Neural crest cell (in vitro differentiated cells): ENCODE measurements at regions not wholly inside any gene's neighbourhood (a gene's known extent, or its start where the extent isn't known, plus 50 kb on each side); places are given as distances from the start of the nearest gene placed in this dataset.

Experiments used
- DNase-seq: peaks from one replicate; pipeline ENCODE4 v3.0.0; 2021; ENCODE audit warnings: low read depth, mixed read lengths, low spot score
- H3K27ac Mint-ChIP-seq: one replicate; pipeline ENCODE4 v1.8.0; 2021; ENCODE audit warnings: mild to moderate bottlenecking, mixed read lengths; ENCODE audit not compliant: unreplicated experiment
- H3K27me3 Mint-ChIP-seq: 2 replicates; pipeline ENCODE4 v1.8.0; 2021; ENCODE audit warnings: low read depth, mild to moderate bottlenecking, mixed read lengths
- H3K36me3 Mint-ChIP-seq: 2 replicates; pipeline ENCODE4 v1.8.0; 2021; ENCODE audit warnings: low read depth, mild to moderate bottlenecking, mixed read lengths
- H3K4me1 Mint-ChIP-seq: 2 replicates; pipeline ENCODE4 v1.8.0; 2021; ENCODE audit warnings: mixed read lengths
- H3K4me3 Mint-ChIP-seq: one replicate; pipeline ENCODE4 v1.8.0; 2021; ENCODE audit warnings: mild to moderate bottlenecking, mixed read lengths
- H3K9me3 Mint-ChIP-seq: 2 replicates; pipeline ENCODE4 v1.8.0; 2021; ENCODE audit warnings: mixed read lengths
- TF ChIP-seq, protein P1 (sequence below): fragments of 200-600 bp; sonication (generic); conservative IDR thresholded peaks from 2 replicates; pipeline ENCODE4 v1.5.0; 2021; ENCODE audit warnings: antibody characterized with exemption, mild to moderate bottlenecking

DNA sequence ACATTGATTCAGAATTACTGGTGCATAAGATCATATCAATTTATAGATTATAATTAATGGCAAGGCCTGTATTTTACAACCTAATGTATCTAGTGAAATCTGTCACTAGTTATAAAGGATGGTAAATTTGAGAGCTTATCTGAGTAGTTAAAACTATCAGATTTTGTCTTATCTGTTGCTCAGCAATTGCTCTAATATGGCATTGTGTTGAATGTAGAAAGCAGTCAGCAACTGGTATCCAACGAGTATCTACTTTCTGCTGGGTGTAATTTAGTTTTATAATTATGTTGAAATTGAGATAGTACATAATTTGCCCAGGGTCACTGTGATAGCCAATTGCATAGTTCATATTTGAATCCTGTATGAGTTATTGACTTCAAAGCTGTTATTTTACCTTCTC is 1005.7 kb downstream of the CDH11 start:
- H3K4me1 Mint-ChIP-seq: no peaks in the 10 kb centered on the region
- H3K4me3 Mint-ChIP-seq: no peak overlapping the region
- H3K36me3 Mint-ChIP-seq: no peaks in the 10 kb centered on the region
- no peak for DNase-seq
- no peaks in the 10 kb centered on the region for H3K9me3 Mint-ChIP-seq
- H3K27me3 Mint-ChIP-seq: no peaks in the 10 kb centered on the region
- no peak overlapping the region for H3K27ac Mint-ChIP-seq
- TF ChIP-seq, protein P1, sequence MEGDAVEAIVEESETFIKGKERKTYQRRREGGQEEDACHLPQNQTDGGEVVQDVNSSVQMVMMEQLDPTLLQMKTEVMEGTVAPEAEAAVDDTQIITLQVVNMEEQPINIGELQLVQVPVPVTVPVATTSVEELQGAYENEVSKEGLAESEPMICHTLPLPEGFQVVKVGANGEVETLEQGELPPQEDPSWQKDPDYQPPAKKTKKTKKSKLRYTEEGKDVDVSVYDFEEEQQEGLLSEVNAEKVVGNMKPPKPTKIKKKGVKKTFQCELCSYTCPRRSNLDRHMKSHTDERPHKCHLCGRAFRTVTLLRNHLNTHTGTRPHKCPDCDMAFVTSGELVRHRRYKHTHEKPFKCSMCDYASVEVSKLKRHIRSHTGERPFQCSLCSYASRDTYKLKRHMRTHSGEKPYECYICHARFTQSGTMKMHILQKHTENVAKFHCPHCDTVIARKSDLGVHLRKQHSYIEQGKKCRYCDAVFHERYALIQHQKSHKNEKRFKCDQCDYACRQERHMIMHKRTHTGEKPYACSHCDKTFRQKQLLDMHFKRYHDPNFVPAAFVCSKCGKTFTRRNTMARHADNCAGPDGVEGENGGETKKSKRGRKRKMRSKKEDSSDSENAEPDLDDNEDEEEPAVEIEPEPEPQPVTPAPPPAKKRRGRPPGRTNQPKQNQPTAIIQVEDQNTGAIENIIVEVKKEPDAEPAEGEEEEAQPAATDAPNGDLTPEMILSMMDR: no peak

GRCh38 chr16:64109241-64109640 is 1012.6 kb downstream of the CDH11 start:
- DNase-seq: no peak
- Mint-ChIP-seq H3K36me3 (no peaks in the 10 kb centered on the region), H3K27me3 (no peaks in the 10 kb centered on the region), H3K9me3 (peaks cover 2% of the 10 kb centered on the region), H3K4me1 (no peaks in the 10 kb centered on the region), H3K27ac (no peak overlapping the region), H3K4me3 (no peak overlapping the region)
- TF ChIP-seq, protein P1: no peak

GRCh38 chr16:64102654-64103053 is 1019.2 kb downstream of the CDH11 start:
- peaks cover 2% of the 10 kb centered on the region for H3K9me3 Mint-ChIP-seq
- no peaks in the 10 kb centered on the region for H3K4me1 Mint-ChIP-seq
- TF ChIP-seq, protein P1: no peak
- no peaks in the 10 kb centered on the region for H3K27me3 Mint-ChIP-seq
- no peak for DNase-seq
- H3K36me3 Mint-ChIP-seq: no peaks in the 10 kb centered on the region
- no peak overlapping the region for H3K27ac Mint-ChIP-seq
- no peak overlapping the region for H3K4me3 Mint-ChIP-seq

DNA sequence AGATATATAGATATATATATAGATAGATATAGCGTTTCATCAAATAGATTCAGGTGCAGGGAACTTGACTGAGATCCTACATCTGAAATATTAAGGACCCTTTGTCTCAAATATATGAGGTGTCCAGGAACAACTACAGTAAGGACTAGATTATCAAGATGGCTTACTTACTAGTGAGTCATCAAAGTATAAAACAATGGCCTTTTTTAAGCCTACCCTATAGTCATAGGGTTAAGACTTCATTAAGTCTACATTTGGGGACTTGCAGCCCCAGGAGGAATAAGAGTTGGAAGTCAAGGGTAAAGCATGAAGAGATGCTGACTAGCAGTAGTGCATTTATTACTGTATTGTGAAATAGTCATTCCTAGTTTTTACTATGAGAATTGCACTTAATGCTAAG is 1023.4 kb downstream of the CDH11 start:
- Mint-ChIP-seq H3K9me3 (no peaks in the 10 kb centered on the region), H3K4me1 (peaks cover 16% of the 10 kb centered on the region), H3K36me3 (no peaks in the 10 kb centered on the region), H3K27me3 (no peaks in the 10 kb centered on the region), H3K4me3 (no peak overlapping the region), H3K27ac (no peak overlapping the region)
- TF ChIP-seq, protein P1: no peak
- no peak for DNase-seq

DNA sequence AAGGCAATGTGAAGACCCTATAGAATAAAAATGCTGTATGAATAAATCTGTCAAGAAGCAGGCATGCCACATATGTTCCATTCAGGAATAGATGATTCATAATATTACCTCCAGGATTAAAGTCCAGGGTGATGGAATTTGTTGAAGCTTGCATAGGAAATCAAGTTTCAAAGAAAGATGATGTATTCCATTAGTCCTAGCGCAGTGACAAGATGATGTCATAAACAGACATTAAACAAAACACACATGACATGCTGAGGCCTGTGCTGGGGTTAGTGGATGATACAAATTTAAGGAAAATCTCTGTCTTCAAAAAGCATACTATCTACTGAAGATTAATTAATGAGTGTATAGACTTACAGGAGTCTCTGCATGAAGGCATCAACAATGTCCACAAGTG is 1025.2 kb downstream of the CDH11 start:
- H3K36me3 Mint-ChIP-seq: no peaks in the 10 kb centered on the region

More for the DNA sequence above, 1025.2 kb downstream of the CDH11 start:
- Mint-ChIP-seq H3K4me3 (no peak overlapping the region), H3K4me1 (peaks cover 28% of the 10 kb centered on the region), H3K27me3 (no peaks in the 10 kb centered on the region), H3K27ac (no peak overlapping the region), H3K9me3 (no peaks in the 10 kb centered on the region)
- no peak for DNase-seq
- TF ChIP-seq, protein P1: no peak
